Motor neuron (in vitro differentiated cells): ENCODE measurements at regions not wholly inside any gene's neighbourhood (a gene's known extent, or its start where the extent isn't known, plus 50 kb on each side); places are given as distances from the start of the nearest gene placed in this dataset.

ENCODE experiments used
- ATAC-seq, 8 experiments: fragments of 200-7000 bp; cut with Tn5 transposase; replicated peaks in 6 of 8; 2 replicates each; pipeline ENCODE4 v1.8.0; 2021; ENCODE audit warnings: mild to moderate bottlenecking in 8 of 8, moderate library complexity in 8 of 8
- H3K27ac ChIP-seq, 2 donors: fragments of 250-450 bp; sonication (Bioruptor Pico); 2 replicates each; pipeline ENCODE4 v1.9.0; 2021; ENCODE audit warnings: antibody characterized with exemption in 2 of 2, mild to moderate bottlenecking in 2 of 2, moderate library complexity in 1 of 2
- H3K4me1 ChIP-seq, 2 donors: fragments of 250-450 bp; sonication (Bioruptor Pico); replicated peaks in 1 of 2; 2 replicates each; pipeline ENCODE4 v1.6.1; 2021; ENCODE audit warnings: antibody characterized with exemption in 2 of 2, mild to moderate bottlenecking in 2 of 2, moderate library complexity in 1 of 2
- H3K4me3 ChIP-seq, 5 donors: fragments of 250-450 bp; sonication (Bioruptor Pico); 2 replicates each; pipeline ENCODE4 v1.9.0; 2021; ENCODE audit warnings: antibody characterized with exemption in 5 of 5, mild to moderate bottlenecking in 5 of 5, moderate library complexity in 4 of 5
- WGBS, 10 experiments: fragments of 450-650 bp; shearing (Covaris generic); methylation state at CpG; one replicate each; pipeline ENCODE4 v1.0.0; 2022; 5-methylcytosine and 5-hydroxymethylcytosine counted together
- in situ Hi-C, 9 experiments: fragments of 400-800 bp; cut with MboI; loops; one replicate each; pipeline ENCODE4 v1.15.0; 2021; ENCODE audit warnings: low sequenced_read_pairs in 9 of 9, low pct_unique_long_range_greater_than_20kb in 2 of 9; ENCODE audit not compliant: unreplicated experiment in 9 of 9

DNA sequence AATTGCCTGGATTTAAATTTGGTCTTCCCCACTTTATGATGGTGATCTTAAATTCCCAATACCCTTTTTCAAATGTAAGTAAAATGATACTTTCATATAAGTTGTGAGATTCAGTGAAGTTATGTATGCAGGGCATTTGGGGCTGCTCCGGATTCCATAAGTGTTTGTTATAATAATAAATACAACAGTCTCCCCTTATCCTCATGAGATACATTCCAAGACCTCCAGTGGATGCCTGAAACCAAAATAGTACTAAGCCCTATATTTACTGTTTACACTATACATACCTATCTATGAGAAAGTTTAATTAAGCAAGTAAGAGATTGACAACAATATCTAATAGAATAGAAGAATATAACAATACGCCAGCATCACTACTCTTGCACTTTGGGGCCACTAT is 2237.8 kb downstream of the PCDH9 start:
- no peak overlapping the region for H3K4me3 ChIP-seq
- no peak for ATAC-seq
- WGBS, 10 experiments: 31 to 100% (median 72%) methylated on average over 1 to 2 of the region's 2 CpGs; no CpG with 5 or more reads in 2 of the 10 experiments
- in situ Hi-C loops: no loop called here
- no peaks in the 10 kb centered on the region for H3K4me1 ChIP-seq
- no peak overlapping the region for H3K27ac ChIP-seq

DNA sequence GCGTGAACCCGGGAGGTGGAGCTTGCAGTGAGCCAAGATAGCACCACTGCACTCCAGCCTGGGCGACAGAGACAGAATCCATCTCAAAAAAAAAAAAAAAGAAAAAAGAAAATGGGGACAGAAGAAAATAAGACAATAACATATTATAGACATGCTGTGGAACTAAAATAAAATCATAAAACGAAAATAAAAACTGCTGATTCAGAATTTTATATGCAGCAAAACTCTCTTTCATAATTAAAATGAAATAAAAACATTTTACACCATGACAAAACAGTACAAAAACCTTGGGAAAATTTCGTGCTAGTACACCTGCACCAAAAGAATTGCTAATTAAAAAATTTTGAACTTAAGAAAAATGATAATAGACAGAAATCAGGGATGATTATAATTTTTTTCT is 2245.1 kb downstream of the PCDH9 start:
- no peaks in the 10 kb centered on the region for H3K4me1 ChIP-seq
- in situ Hi-C loops: no loop called here
- no peak for ATAC-seq
- no peak overlapping the region for H3K27ac ChIP-seq
- no peak overlapping the region for H3K4me3 ChIP-seq
- 0 to 78% (median 31%) methylated on average over 1 to 5 of the region's 5 CpGs for WGBS, 10 experiments

DNA sequence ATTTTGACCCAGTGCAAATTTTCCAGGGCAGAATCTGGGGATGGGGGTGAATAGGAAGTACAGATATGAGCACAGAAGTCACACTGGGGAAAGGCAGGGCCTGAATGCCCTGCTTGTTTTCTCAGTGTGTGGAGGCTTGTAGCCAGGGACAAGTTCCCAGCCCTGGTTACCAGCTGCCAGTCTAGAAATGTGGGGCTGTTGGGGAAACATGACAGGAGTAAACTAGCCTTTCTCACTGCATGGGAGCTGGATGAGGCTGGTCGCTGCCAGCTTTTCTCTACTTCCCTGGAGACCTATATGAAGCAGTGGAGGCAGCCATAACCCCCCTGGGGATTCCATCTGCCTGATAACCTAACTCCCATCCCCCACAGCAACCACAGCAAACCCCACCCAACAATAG is 2267.7 kb downstream of the PCDH9 start:
- in situ Hi-C loops: no loop called here
- ATAC-seq: peak in 1 of 8 experiments; percentile 91
- H3K27ac ChIP-seq: no peak overlapping the region
- WGBS, 10 experiments: 0% methylated on average over 1 of the region's 1 CpG; no CpG with 5 or more reads in 9 of the 10 experiments
- H3K4me1 ChIP-seq: no peaks in the 10 kb centered on the region
- no peak overlapping the region for H3K4me3 ChIP-seq

DNA sequence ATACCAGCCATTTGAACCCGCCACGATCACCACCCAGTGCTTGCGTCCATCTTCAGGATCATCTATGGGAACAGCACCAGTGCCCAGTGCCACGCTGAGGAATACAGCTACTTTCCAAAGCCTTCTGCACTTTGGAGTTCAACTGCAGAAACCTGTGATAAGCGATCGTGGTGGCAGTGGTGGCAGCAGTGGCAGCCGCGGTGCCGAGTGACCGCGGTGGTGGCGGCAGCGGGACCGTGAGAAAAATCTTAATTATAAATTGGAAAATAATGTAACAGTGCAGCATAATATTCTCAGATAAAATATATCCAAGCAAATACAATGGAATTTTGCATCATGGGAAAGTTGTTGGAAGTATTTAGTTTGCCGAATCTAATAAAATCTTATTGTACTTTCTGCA is 2270.9 kb downstream of the PCDH9 start:
- no peak for ATAC-seq
- Histone ChIP-seq H3K4me3 (no peak overlapping the region), H3K4me1 (no peaks in the 10 kb centered on the region), H3K27ac (no peak overlapping the region)
- in situ Hi-C loops: no loop called here
- 75 to 100% (median 97%) methylated on average over 1 to 15 of the region's 15 CpGs for WGBS, 10 experiments

DNA sequence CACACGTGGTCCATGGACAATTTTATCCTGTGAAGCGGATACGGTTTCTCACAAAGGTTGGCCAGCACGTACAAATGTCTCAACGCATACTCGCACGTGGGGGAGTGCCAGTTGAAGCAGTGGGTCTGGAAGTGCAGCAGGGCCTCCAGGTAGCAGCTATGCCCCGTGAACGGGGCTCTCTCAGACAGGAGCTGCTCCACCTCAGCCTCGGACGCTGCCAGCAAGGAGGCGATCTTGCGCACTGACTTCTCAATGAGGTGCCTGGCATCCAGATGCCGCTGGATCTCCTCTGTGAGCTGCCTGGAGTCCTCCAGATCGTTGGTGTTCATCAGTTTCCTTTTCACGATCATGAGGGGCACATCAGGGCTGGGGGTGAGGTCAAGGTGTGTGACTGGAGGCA is 2272.0 kb downstream of the PCDH9 start:
- Histone ChIP-seq H3K27ac (no peak overlapping the region), H3K4me1 (no peaks in the 10 kb centered on the region), H3K4me3 (no peak overlapping the region)
- WGBS, 10 experiments: 25 to 95% (median 70%) methylated on average over 2 to 11 of the region's 16 CpGs; no CpG with 5 or more reads in 4 of the 10 experiments
- in situ Hi-C loops: no loop called here
- no peak for ATAC-seq

DNA sequence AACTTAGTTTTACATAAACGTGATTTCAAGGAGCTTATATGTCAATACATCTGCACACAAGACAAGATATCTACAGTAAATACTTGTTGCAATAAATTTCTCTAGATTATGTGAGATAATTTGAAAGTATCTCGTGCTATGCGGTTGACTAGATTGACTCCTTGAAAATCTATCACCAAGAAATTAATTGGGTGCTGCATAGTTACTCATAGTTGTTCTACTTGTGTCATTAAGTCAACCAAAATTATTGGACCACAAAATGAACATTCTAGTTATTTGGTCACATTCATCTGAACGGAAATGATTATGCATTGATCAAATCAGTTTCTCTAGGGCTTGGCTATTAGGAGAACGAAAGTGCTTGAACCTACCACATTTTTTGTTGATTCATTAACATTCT is 2291.5 kb downstream of the PCDH9 start:
- in situ Hi-C loops: no loop called here
- no peak overlapping the region for H3K27ac ChIP-seq
- H3K4me3 ChIP-seq: no peak overlapping the region
- H3K4me1 ChIP-seq: peaks cover 0 to 6% of the 10 kb centered on the region in 2 donors
- 14 to 100% (median 88%) methylated on average over 1 to 5 of the region's 5 CpGs for WGBS, 10 experiments
- ATAC-seq: no peak

DNA sequence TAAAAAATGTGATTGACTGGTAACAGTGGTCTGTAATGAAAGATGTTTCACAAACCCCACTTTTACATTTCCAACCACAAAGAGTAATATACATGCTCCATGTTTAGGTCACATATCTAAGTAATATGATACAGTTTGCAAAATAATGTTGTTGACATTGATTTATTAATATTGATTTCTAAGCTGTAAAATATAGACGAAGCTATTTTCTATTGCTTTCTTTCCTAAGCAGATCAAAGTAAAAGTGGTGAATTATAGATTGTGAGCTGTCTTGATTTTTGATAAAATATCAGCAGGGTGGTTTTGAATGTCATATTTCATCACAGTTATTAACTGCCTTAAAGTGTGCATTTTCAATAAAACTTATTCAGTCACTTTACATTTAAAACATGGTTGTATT is 2292.8 kb downstream of the PCDH9 start:
- H3K27ac ChIP-seq: no peak overlapping the region
- H3K4me1 ChIP-seq: peaks cover 0 to 6% of the 10 kb centered on the region in 2 donors
- ATAC-seq: no peak
- no peak overlapping the region for H3K4me3 ChIP-seq
- WGBS, 10 experiments: 14 to 82% (median 69%) methylated on average over 1 of the region's 1 CpG; no CpG with 5 or more reads in 3 of the 10 experiments
- in situ Hi-C loops: no loop called here

DNA sequence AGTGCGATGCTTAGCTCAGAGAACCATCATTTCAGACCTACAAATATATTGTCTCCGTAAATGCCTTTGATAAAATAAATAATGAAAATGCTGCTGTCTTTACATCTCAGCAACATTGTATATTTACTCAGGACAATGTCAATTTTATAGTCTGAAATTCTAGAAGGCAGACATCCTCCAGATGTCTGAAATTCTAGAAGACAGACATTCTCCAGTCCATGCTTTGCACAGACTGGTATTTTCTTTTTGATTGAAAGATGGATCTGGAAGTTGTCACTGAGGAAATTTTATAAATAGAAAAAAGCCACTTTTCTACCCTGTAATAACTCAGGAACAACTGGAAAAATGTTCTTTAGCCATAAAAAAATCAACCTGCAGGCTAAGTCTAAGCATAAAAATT is 2293.3 kb downstream of the PCDH9 start:
- Histone ChIP-seq H3K27ac (no peak overlapping the region), H3K4me1 (peaks cover 0 to 6% of the 10 kb centered on the region in 2 donors), H3K4me3 (no peak overlapping the region)
- in situ Hi-C loops: no loop called here
- 5 to 100% (median 83%) methylated on average over 1 to 2 of the region's 2 CpGs for WGBS, 10 experiments
- ATAC-seq: no peak

DNA sequence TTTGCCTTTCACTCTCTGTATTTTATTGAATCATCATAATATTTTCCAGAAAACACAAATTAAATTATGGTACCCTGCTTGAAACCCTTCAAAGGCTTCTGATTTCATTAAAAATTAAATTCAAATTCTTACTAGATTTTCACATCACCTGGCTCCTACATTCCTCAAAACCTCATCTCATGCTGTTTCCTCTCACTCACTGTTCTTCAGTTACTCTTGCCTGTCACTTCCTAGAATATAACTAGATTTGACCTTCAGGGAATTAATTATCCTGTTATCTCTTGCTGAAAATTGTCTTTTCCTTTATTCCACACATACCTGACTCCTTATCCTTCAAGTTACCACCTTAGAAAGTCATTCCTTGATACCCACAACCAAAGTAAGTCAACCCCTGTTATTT is 2294.7 kb downstream of the PCDH9 start:
- ATAC-seq: no peak
- Histone ChIP-seq H3K4me3 (no peak overlapping the region), H3K4me1 (peaks cover 0 to 6% of the 10 kb centered on the region in 2 donors), H3K27ac (no peak overlapping the region)
- in situ Hi-C loops: no loop called here

DNA sequence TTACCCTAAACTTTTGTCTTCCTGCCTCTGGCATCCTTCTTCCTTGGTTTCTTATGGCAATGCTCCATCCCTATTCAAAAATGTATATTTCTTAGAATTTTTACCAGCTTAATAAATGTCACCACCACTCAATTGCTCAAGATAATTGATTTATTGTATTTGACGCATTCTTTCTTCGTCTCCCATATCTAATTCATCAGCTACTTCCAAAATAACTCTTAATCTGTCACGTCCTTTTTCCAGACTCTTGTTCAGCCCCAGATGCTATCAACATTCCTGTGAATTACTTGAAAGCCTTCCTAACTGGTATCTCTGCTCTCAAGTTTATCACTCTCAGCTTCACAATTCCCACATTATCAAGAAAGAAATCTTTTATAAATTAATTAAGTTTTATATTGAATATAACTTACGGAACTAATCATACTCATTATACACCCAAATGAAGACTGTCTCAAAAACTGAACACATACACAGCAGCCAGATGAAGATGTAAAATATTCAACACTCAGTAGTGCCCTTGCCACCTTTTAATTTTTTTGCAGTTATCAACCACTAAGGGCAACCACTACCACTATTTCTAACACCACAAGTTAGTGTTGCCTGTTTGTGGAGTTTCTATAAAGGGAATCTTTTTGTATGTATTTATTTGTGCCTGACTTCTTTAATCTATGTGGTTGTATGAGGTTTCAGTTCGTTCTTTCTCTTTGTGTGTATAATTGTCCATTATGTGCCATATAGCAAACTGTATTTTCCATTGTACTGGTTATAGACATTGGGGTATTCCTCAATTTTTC is 2295.4 kb downstream of the PCDH9 start:
- no peak for ATAC-seq
- WGBS, 10 experiments: 0 to 95% (median 80%) methylated on average over 2 to 5 of the region's 5 CpGs

DNA sequence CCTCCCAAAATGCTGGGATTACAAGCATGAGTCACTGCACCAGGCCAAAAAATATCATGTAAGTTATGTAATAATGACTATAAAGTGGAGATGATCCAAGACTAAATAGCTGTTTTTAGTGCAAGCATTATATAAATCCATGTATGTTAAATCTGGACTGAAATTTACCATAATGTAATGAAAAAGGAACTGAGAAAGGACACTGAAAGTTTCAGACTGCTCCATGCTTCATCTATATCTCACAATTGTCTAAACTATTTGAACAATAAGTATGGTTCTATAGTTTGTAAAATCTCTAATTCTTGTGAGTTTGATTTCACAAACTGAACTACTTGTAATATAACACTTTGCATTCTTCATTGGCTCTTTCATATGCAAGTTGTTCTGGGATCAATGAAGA is 2299.5 kb downstream of the PCDH9 start:
- in situ Hi-C loops: no loop called here
- no peak overlapping the region for H3K27ac ChIP-seq

More for the DNA sequence above, 2295.4 kb downstream of the PCDH9 start:
- in situ Hi-C loops: no loop called here
- Histone ChIP-seq H3K27ac (no peak overlapping the region), H3K4me1 (peaks cover 0 to 6% of the 10 kb centered on the region in 2 donors), H3K4me3 (no peak overlapping the region)

DNA sequence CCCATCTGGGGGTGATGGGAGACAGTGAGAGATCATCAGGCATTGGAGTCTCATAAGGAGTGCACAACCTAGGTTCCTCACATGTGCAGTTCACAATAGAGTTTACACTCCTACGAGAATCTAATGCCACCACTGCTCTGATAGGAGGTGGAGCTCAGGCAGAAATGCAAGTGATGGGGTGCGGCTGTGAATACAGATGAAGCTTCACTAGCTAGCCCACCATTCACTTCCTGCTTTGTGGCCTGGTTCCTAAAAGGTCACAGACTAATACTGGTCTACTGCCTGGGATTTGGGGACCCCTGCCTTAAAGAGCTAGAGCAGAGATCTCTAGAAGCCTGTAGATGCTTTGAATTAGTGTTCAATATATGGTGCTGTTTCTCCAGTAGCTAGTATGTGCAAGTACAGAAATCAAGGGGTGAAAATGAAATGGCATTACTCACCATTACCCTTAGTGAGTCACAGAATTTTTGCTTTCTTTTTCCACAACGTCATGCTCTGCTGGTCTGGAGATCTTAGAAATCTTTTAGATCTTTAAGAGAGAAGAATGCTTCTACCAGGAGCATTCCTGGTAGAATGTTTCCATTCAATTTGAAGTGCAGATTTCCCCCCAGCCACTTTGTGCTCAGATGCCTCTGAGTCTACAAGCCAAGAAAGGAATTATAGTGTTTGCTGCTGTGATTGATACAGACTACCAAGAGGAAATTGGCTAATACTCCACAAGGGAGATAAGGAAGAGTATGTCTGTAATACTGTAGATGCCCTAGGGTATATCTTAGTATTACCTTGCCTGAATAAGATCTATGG is 2301.2 kb downstream of the PCDH9 start:
- ATAC-seq: peak in 3 of 8 experiments; percentile 37 to 96 (median 96)
- WGBS, 10 experiments: 0 to 100% (median 67%) methylated on average over 1 to 2 of the region's 3 CpGs; no CpG with 5 or more reads in 2 of the 10 experiments
- no peak overlapping the region for H3K27ac ChIP-seq
- no peak overlapping the region for H3K4me3 ChIP-seq
- H3K4me1 ChIP-seq: no peaks in the 10 kb centered on the region
- in situ Hi-C loops: no loop called here

More for the DNA sequence above, 2299.5 kb downstream of the PCDH9 start:
- no peaks in the 10 kb centered on the region for H3K4me1 ChIP-seq
- ATAC-seq: no peak
- no peak overlapping the region for H3K4me3 ChIP-seq

DNA sequence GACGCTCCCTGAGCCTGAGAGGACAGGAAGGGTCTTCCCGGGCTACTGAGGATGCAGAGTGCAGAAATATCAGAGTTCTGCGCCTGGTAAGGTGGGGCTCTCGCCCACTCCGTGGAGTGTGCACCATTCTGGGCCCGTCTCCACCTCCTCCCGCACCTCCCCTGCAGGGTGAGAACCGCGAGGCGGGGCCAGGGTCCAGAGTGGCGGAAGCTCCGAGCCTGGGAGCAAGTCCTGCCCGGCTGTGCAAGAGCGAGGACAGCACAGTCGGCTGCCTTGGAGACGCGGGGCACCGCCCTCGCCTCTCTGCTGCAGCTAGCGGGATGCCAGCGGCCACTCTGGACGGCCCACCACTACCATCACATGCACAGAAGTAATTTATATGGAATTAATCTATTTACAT is 2304.4 kb downstream of the PCDH9 start:
- Histone ChIP-seq H3K27ac (no peak overlapping the region), H3K4me1 (no peaks in the 10 kb centered on the region), H3K4me3 (no peak overlapping the region)
- WGBS, 10 experiments: 33 to 100% (median 97%) methylated on average over 1 to 6 of the region's 22 CpGs; no CpG with 5 or more reads in 4 of the 10 experiments
- in situ Hi-C loops: no loop called here
- ATAC-seq: no peak
